ENCODE measurements at regions not wholly inside any gene's neighbourhood (a gene's known extent, or its start where the extent isn't known, plus 50 kb on each side); places are given as distances from the start of the nearest gene placed in this dataset.
A peak's percentile ranks its signal among the peaks of the same experiment; 100 is the strongest.
"Not testable (repeated sequence)": the region's sequence is repeated elsewhere in the genome, so short reads cannot be mapped to it uniquely, and the experiment has no call there.

DNA sequence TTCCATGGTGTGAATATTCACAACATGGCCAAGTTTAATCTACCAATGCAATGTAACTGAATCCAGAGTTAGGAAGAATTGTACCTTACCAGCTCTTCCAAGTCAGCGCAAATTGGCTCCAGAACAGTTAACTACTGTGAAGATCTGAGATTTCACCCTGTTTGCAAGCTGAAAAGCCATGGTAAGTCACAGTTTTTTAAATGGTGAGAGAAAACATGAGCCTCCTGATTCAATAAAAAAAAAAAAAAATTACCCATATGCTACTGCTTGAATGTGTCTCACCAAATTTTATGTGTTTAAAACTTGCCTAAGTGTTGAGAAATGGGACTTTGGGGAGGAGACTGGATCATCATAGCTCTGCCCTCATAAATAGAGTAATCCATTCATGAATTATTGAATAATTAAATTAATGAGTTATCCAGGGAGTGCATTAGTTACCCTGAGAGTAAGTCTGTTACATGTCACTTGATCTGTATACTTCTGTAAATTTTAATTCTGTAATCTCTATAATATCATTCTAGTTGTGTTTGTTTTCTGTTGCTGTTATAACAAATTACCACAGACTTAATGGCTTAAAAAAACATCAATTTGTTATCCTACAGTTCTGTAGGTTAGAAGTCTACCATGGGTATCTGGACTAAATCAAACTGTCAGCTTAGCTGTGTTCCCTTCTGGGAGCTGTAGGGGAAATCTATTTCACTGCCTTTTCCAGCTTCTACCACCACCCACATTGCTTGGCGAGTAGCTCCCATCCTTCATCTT, 1355.9 kb downstream of the GRIK2 start:
- no peak for DNase-seq (ENCODE audit: low spot score)

DNA sequence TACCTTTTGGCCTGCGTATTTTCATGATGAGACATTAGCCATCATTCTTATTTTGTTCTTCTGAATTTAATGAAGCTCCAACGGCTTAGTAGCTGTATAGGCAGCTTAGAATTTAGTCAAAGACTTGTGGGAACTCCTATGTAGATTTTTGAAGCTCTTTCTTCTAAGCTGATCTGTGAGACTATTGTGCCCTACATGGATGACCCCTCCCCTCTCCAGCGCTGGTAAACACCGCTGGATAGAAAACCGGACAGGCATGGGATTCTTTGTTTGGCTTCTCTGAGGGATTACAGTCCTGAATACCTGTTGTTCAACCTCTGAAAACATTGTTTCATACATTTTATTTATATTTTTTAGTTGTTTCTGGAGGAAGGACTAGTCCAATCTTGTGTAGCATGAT, 1353.4 kb downstream of the GRIK2 start:
- no peak for DNase-seq (ENCODE audit: low spot score)

DNA sequence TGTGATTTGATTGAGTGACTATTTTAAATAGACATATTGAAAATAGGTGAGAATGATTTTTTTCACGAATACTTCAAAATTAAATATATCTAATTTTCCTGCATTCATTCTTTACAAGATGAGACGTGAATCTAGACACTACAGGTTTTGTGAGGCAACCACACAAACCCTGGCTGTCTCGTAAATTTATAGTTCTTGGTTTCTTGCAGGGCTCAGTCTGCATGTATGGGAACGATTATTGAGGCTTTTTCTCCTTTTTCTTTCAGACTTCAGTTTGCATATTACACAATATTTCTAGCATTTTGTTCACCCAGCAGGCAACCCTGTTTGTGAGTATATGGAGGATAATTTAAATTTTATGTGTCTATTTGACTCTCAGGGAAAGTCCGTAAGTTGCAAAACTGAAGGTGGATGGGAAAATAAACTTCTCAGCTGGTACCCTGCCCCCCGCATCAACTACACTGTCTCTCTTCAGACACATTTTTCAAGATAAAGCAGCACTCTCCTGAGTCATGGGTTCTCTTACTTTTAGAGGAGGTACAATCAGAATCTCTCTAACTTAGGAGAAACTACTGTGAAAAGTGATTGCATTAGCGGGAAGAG, 1349.3 kb downstream of the GRIK2 start:
- no peak for DNase-seq (ENCODE audit: low spot score)

DNA sequence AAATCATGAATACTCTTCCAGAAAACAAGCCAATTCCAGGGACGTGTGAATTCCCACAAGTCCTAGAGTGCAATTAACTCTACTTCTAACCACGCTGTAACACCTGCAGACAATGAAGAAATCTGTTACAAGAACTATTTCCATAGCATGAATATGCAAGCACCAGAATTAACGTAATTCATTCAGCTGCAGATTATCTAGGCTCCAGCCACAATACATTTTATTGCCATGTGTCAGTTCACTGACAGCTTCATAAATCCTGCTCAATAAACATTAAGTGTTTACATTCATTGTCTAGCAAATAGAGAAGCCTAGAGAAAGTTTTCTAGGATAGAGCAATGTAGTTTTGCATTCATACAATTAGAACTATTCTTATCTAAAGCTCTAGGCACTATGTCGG, 1348.5 kb downstream of the GRIK2 start:
- no peak for DNase-seq (ENCODE audit: low spot score)

DNA sequence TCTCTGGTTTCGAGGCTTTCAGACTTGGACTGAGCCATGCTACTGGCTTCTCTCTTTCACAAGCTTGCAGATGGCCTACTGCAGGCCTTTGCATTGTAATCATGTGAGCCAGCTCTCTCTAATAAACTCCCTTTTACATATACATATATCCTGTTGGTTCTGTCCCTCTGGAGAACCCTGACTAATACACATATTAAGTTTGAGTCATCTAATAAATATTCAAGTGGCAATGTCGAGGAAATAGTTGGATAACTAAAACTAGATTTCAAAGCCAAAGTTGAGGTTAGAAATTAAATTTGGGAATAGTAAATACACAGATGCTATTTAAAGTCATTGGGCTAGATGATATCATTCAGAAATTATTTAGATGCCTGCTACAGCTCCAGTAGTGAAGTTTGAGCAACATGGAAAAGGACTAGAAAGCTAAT, 1343.4 kb downstream of the GRIK2 start:
- DNase-seq (ENCODE audit: low spot score), result no peak

DNA sequence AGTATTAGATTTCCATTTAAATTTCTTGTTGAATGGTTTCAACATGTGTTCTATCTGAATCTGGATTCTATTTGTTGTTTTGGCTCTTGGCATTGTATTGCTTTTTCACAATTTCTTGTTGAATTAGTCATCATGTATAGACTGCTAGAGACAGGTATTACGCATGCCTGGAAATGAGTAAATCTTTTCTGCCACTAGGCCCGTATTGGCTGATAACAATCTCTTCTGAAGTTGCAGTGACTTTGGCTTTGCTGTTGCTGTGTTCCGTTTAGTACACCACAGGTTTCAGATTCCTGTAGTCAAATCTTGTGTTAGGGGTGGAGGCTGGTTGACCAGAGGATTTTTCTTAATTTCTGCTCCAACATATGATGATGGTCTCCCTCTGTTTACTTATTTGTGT, 1339.4 kb downstream of the GRIK2 start:
- DNase-seq (ENCODE audit: low spot score), result no peak

DNA sequence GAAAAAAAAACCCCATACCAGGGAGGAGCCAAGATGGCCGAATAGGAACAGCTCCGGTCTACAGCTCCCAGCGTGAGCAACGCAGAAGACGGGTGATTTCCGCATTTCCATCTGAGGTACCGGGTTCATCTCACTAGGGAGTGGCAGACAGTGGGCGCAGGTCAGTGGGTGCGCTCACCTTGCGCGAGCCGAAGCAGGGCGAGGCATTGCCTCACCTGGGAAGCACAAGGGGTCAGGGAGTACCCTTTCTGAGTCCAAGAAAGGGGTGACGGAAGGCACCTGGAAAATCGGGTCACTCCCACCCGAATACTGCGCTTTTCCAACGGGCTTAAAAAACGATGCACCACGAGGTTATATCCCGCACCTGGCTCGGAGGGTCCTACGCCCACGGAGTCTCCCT, 1328.6 kb downstream of the GRIK2 start:
- not testable (repeated sequence) for DNase-seq (ENCODE audit: low spot score)

DNA sequence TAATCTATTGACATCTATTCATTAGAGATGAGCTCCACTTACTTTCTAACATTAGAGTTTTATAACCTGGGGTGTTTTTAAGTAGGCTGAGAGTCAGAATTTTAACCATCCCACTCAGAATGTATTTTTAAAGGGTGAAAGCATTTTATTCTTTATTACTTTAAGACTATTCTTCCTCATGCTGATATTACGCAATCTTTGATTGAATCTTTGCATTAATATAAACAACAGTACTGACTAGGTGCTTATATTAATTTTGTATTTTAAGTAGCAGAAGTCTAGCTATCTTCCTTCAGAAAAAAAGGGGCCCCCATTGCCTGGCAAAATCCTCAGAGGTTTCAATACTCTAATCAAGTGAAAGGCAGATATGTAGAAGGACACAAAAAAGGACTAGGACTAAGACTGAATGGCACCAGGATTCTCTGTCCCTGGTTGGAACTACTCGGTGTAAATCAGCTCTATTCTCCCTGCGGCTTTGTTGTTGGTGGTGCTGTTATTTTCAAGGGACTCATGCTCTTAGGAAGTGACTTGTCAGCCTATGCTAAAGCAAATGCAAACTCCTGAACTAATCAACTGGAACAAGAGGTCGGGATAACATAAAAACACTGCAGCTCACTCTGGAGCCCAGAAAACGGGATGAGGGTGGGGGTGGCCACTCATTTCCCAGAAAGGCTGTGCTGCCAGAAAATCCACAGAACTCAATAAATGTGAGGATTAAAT, 1324.4 kb downstream of the GRIK2 start:
- peak; percentile 56 for DNase-seq (ENCODE audit: low spot score)

DNA sequence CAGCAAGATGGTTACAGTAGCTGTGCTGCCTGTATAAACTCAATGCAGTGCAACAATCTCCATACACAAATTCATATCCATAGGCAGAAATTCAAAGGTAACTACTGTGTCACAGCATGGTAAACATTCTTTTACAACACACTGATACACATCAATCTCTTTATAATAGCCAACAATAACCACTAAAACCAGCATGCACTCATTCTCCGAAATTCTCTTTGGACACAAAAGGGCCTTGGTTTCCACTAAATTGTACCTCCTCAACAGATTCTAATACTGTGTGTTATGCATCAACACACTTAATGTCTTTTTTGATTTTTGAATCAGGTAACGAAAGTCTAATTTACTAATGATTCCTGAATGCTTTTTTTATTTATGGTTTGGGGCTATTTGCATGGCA, 1323.7 kb downstream of the GRIK2 start:
- DNase-seq (ENCODE audit: low spot score), result no peak

DNA sequence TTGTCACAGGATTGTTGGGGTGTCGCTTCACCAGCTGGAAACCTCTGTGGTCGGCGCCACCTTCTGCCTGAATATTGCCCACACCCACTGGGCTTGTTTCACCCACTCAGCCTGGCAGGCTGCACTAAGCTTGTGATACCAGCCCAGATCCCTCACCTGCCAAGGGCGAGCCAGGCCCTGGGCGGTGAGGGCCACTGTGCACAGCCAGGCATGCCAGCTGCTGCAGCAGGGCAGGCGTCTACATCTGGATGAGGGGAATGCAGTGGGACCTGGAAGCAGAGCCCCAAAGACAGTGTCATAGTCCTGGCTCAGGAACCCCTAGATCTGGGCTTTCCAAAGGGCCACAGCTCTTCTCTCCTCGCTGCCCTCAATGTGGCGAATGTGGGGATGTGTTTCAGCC, 1307.5 kb downstream of the GRIK2 start:
- DNase-seq (ENCODE audit: low spot score), result no peak

DNA sequence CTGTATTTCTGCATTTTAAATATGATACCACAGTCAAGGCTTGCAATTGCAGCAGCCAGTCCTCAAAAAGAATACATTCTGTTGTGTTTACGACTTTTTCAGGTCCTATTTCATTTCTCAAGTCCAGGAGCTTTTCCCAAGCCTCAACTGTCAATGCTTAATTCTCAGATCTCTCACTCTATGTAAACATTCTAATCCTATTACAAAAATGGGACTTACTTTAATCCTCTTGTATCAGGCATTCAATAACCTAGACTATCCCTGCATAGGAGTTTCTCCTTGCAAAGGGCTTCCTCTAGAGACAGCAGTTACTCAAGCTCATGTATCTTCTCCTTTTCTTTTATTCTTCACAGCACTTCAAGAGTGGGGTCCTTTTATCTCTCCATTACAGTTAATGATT, 1293.0 kb downstream of the GRIK2 start:
- DNase-seq (ENCODE audit: low spot score), result no peak

DNA sequence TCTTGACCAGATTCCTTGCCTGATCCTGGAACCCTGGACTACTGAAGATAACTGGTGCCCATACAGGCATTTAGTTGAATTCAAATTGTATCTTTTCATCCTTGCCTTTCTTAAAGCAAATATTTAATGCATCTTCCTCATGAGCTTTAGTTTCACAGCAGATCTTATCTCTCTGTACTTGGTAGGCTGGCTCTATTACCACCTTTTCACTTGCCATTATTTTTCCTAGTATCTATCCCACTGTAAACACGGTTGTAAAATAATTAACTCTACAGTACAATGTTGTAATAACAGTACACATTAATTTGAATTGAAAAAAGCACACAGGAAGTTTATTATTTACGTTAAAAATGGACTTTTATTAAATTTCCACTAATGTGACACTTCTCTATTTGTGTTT, 1286.9 kb downstream of the GRIK2 start:
- no peak for DNase-seq (ENCODE audit: low spot score)

DNA sequence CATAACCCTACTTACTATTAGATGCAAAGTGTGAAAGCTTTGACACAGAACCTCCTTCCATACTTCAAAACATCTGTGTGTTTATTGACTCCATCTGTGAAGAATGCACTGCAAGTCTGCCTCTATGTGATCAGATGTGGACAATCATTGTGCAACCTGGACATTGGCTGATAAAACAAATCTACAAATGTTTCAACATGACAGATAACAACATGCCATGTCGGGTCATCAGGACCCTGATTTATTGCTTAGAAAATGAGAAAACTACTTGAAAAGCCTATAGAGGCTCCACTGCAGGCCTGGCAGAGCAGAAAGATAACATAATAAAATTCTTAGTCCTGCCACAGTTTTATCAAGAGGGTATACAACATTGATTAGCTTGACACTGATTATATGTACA, 1286.4 kb downstream of the GRIK2 start:
- DNase-seq (ENCODE audit: low spot score), result no peak

DNA sequence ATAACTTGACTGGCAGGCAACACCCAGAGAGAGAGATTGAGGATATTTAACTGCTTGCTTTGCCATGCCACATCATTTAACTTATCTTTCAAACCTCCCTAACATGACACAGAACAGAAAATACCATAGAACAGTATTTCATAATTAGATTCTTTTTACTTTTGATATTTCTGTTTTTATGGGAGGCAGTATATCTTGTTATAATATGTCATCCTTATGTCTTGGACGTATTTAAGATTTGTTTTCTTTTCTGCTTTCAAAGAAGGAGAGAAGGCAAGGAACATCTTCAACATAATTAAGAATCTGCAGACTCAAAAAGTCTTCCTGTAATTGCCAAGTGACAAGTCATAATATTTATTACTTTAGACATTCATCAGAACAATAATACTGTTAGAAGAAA, 1283.7 kb downstream of the GRIK2 start:
- DNase-seq (ENCODE audit: low spot score), result no peak

DNA sequence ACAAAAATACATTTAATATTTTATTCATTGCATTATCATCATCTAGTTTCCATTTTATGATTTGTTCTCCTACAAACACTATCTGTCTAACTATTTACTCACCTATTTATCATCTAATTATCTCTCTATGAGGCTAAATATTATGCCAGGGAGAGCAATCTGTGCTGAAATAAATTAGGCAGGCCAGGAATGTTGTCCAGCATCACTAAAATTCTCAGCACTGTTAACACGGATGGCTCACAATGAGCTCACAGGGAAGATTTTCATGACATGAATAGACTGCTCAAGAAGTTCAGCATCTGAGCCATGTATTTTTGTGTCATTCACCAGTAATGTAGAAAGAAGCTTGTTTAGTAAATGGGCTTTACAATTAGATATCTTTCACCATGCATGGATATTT, 1277.2 kb downstream of the GRIK2 start:
- DNase-seq (ENCODE audit: low spot score), result no peak

DNA sequence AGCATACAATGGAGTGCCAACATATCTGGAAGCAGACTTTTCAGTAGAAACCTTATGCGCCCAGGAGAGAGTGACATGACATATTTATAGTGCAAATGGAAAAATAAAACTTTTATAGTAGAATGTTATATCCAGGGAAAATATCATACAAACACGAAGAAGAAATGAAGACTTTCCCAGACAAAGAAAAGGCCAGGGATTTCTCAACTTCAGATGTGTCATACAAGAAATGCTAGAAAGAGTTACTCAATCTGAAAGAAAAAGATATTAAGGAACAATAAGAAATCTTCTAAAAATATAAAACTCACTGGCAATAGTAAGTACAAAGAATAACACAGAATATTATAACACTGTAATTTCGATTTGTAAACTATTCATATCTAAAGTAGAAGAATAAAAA, 1269.3 kb downstream of the GRIK2 start:
- DNase-seq (ENCODE audit: low spot score), result no peak

DNA sequence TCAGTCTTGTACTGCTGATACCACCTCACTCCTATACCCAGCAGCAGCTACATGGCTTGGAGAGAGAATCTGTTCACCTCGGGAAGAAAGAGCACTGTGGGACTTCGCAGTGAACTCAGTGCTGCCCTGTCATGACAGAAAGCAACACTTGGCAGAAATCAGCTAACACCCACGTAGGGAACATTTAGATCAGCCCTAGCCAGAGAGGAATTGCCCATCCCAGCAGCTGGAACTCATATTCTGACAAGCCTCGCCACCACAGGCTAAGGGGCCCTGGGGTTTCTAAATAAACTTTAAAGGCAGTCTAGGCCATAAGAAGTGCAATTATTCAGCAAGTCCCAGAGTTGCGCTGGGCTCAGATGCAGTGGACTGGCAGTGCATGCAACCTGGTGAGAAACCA, 1266.8 kb downstream of the GRIK2 start:
- DNase-seq (ENCODE audit: low spot score), result no peak

DNA sequence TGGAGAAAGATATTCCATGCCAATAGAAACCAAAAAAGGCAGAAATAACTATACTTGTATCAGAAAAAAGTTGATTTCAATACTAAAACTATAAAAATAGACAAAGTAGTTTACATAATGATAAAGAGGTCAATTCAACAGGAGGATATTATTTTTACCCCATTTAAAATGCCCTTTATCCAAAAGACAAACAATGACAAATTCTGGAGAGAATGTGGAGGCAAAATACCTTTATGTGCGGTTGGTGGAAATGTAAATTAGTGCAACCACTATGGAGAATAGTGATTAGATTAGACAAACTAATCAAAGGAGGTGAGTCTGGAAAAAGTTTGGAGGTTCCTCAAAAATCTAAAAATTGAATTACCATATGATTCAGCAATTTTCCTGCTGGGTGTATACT, 1262.3 kb downstream of the GRIK2 start:
- DNase-seq (ENCODE audit: low spot score), result no peak

DNA sequence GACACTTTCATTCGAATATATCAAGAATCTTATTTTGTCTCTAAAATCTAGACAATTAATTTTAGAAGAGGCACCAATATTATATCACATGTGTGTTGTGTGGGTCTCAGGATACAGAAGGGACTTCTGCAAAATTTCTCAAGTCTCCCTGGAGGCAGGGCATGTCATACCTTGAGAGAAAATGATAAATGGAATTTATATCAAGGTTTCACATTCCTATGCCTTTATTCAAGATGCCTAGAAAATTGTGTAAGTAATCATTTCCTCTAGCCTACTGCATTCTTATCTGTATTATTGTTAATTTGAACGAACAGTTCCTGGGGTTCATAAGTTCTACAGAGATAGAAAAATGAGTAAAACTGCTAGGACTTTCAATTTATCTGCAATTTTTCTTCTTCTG, 1247.9 kb downstream of the GRIK2 start:
- no peak for DNase-seq (ENCODE audit: low spot score)

DNA sequence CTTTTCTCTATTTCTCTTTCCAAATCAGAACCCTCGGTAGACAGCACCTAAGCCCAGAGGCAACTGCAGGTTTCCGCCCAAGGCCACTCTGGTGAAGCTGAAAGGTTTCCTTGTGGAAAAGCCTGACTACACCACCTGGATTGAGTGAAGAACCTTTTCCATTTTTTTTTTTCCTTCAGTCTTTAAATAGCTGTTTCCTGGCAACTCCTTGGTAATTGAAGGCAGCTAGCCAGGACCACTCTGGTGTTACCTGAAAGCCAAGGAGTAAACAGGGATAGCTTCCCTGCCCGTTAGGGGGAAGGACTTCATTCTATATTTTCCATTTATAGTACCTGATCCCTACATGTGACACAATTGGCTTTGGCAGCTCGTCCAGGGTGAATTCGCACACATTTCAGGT, 1238.4 kb downstream of the GRIK2 start:
- DNase-seq (ENCODE audit: low spot score), result no peak

DNA sequence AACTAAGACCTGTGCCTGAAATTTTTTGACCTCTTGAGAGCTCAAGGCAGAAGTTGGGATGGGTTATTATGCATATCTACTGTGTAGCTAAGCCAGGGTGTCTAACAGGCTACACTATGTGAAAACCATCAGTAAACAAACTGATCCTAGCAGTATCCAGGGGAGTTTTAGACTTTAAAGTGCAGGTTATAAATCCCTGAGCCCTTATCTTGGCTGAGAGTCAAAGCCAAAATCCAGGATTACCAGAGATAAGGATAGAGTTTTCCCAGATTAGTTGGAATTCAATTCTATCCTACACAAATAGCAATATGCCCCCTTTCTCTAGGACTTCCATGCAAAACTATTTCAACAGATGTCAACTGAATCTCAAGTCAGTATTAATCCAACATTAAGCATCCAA, 1229.7 kb downstream of the GRIK2 start:
- DNase-seq (ENCODE audit: low spot score), result no peak

DNA sequence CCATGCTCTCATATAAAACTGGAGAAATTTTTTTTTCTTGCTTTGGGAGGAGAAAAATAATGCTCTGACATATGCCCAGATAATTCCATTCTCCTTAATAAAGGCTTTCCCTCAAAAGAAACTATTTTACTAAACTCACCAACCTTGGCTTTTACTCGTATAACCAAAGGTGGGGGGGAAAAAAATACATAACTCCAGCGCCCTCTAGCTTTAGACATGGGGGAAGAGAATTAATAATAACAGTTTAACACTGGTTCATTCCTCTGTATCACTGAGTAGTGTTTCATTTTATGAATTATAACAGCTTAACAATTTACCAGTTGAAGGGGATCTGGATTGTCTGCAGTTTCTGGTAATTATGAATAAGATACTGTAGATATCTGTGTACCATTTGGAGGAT, 1226.1 kb downstream of the GRIK2 start:
- no peak for DNase-seq (ENCODE audit: low spot score)

DNA sequence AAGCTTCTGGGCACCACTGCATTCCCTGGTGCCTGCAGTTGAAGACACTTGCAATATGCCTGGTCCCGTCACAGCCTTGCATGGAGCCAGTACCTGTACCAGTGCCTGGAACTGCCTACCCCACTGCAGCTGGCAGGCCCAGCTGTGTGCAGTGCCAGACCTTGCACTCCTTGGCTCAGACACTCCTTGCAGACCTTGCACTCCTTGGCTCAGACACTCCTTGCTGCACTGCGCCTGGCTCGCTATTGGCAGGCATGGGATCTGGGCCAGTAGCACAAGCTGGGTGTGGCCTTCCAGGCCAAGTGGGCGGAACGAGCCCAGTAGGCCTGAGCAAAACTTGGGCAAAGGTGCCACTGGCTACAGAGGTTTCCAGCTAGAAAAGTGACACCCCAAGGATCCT, 1189.1 kb downstream of the GRIK2 start:
- no peak for DNase-seq (ENCODE audit: low spot score)

All from ecto neural progenitor cell (in vitro differentiated cells).